HG03439 (cell line): ENCODE measurements at regions not wholly inside any gene's neighbourhood (a gene's known extent, or its start where the extent isn't known, plus 50 kb on each side); places are given as distances from the start of the nearest gene placed in this dataset.

ENCODE experiments used
- ATAC-seq: cut with Tn5 transposase; IDR thresholded peaks from one replicate; pipeline ENCODE4 v1.9.1; 2021; ENCODE audit warnings: mild to moderate bottlenecking, moderate library complexity; ENCODE audit not compliant: unreplicated experiment

GRCh38 chr6:156575361-156575760, 201.8 kb upstream of the ARID1B start:
- no peak for ATAC-seq

DNA sequence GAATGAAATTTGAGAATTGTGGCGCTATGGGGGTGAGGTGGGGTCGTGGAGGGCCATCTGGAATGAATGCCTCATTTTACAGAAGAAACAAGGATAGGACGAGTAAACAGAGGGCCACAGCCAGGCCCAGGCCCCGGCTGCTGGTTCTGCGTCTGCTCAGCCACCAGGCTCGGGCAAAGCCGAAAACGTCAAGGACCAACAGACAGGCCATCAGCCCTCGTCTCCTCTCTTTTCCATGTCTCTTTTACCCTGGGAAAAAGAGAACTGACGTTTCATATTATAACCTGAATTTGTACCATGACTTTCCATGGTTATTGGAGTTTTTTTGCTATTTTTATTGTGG, 212.4 kb upstream of the ARID1B start:
- ATAC-seq, result no peak

- ATAC-seq, result peak; percentile 96
Measured at GRCh38 chr6:156564127-156564806, 212.9 kb upstream of the ARID1B start.

DNA sequence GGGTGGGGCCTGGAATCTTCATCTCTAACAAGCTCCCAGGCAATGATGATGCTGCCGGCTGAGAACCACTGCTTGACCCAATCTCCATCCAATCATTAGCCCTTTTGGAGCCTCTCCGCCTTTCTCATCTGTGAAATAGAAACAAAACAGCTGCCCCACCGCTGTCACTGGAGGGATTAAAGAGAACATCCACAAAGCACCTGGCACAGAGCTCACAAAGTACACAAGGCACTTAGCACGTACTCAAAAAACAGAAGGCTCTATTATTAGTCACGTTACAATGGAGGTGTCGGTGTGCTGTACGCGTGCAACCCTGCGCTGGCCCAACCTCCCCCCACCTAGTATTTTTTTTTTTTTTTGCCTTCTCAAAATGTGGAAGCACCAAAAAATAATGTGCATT, 213.5 kb upstream of the ARID1B start:
- ATAC-seq, result no peak

DNA sequence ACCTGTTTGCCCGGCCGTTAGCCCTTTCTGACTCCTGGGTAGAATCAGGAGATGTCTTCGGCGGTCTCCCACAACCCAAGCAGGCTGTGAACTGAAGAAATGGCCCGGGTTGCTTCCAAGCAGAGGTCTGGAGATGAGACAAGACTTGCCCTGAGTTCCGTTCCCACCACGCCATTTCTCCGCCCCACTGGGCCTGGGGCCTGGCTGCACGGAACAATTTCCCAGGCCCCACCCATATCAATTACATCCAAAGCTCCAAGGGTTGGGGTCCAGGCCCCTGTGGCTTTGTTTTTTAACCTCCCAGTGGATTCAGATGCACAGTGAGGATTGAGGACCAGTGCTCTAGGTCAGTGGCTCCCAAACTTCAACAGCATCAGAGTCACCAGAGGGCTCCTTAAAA, 214.5 kb upstream of the ARID1B start:
- ATAC-seq, result no peak

- no peak for ATAC-seq
Measured at GRCh38 chr6:156562019-156562418, 215.2 kb upstream of the ARID1B start.

- no peak for ATAC-seq
Measured at GRCh38 chr6:156560476-156560875, 216.7 kb upstream of the ARID1B start.

DNA sequence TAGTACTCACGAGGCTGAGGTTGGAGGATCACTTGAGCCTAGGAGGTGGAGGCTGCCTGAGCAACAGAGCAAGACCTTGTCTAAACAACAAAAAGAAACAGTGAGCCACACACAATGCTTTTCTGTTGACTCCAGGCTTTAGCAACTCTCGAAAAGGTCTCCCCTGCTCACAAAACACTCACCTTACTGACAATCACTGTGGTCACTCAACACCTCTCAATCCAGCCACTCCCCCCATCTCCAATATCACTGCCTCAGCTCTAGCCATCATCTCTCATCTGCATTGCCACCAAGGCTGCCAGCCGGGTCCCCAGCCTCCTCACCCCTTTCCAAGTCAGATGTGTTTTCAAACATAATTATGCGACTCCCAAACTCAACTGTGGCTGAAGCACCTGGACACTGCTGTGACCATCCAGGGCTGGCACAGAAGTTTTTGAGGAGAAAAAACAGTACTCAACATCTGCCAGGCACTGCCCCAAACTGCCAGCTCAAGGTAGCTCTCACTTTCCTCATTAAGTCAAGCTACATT, 218.0 kb upstream of the ARID1B start:
- no peak for ATAC-seq

- ATAC-seq, result no peak
Measured at GRCh38 chr6:156557911-156558259, 219.3 kb upstream of the ARID1B start.

DNA sequence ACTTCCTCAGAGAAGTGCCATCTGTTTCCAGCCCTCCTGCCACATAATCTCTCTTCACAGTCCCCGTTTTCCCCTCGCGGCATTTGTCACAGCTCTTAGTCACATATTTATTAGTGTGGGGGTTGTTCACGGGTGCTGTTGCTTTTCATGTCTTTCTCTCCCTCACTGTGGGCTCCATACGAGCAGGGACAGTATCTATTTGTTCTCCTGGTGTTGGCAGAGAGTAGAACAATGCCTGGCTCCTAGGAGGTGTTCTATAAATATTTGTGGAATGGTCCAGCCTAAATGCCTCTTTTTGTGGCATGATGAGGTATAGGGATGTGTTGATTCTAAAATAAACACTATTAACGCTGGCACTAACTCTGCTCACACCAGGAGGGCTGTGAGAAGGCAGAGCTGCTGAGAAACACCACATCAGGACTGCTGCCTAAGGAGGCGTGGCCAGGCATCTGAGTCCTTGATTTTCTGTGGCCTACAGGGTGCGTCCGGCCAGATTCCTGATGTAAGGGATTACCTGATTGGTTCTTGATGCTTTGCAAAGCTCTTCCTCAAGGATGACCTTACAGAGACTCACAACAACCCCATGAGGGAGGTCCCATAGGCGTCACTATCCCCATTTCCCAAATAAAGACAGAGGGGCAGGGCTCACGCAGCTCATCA, 219.8 kb upstream of the ARID1B start:
- ATAC-seq, result no peak

- no peak for ATAC-seq
Measured at GRCh38 chr6:156556811-156557210, 220.4 kb upstream of the ARID1B start.

GRCh38 chr6:156555116-156555515, 222.1 kb upstream of the ARID1B start:
- no peak for ATAC-seq

DNA sequence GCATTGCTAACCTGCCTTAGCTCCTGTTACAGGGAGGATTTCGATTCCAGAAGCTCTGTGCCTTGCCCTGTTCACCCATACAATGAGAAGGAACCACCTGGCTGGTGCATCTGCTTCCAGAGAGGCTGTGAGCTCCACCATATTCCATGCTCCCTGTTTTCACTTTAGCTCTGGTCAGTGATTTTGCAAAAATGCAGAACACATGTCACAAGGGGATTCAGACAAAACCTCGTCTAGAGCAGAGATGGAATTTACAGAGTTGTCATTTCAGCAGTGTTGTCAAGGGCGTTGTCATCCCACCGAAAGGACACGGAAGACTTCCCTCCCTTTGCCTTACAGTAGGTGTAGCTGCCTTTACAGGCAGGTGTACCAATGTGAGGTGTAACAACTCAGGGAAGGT, 223.0 kb upstream of the ARID1B start:
- no peak for ATAC-seq

DNA sequence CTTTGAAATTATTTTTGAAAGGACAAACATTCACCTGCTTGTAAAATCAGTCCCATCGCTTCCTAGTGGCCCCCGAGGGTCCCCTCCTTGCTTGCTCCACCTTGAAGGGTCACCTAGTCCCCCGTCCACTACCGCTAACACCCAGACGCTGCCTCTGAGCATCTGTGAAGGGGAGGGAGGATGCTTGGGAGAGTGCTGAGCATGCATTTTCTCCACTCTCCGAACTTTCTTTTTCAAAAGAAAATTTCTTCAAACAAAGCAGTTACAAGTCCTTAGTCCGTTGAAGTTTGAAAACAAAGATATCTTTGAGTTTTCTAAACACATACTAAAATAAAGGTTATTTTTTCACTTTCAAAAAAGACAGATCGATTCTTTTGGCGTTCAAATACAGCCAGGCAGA, 224.3 kb upstream of the ARID1B start:
- ATAC-seq, result no peak

DNA sequence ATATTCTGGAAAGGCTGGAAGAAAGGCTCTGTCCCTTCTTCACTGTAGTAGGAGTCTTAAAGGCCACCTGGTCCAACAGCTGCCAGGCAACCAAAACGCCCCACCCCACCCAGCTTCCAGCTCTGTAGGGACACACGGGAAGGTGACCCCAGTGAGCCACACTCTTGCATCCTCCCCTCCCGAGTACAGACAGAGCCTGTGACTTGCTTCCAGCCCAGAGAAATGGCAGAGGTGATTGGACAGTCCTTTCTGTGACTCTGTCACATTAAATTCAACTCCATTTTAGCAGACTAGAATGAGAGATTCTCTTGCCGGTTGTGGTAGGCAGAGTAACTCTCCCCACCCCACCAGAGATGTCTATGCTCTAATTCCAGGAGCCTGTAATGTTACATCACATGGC, 226.2 kb upstream of the ARID1B start:
- no peak for ATAC-seq

- no peak for ATAC-seq
Measured at GRCh38 chr6:156545931-156546330, 231.2 kb upstream of the ARID1B start.

- no peak for ATAC-seq
Measured at GRCh38 chr6:156545021-156545420, 232.2 kb upstream of the ARID1B start.

- no peak for ATAC-seq
Measured at GRCh38 chr6:156544046-156544445, 233.1 kb upstream of the ARID1B start.

GRCh38 chr6:156543431-156543830, 233.7 kb upstream of the ARID1B start:
- no peak for ATAC-seq

DNA sequence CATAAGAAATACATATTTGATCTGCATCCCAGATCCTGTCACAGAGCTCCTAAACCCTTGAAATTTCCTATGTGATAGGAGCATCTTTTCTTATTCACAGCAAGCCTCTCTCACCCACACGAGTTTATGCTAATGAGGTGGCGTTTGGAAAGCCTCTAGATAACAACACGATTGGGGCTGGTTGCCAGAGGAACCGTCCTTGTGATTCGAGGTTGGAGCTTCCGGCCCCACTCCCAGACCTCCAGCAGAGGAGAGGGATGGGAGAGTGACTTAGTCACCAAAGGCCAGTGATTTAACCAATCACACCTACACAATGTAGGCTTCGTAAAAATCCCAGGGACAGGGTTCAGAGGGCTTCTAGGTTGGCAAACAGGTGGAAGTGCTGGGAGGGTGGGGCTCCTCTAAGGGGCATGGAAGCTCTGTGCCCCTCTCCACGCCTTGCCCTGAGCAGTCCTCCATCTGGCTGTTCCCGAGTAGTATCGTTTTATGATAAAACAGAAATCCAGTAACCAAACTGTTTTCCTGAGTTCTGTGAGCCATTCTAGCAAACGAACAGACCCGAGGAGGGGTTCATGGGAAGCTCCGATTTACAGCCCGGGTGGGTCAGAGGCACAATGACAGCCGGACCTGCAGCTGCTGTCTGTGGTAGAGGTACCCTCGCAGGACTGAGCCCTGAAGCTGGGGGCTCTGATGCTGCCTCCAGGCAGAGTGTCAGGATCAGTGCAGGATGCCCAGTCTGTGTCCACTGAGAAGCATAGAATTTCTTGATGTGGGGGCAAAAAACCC, 238.1 kb upstream of the ARID1B start:
- ATAC-seq, result no peak

- ATAC-seq, result no peak
Measured at GRCh38 chr6:156534594-156534993, 242.6 kb upstream of the ARID1B start.
